ENCODE measurements at regions not wholly inside any gene's neighbourhood (a gene's known extent, or its start where the extent isn't known, plus 50 kb on each side); places are given as distances from the start of the nearest gene placed in this dataset.

DNA sequence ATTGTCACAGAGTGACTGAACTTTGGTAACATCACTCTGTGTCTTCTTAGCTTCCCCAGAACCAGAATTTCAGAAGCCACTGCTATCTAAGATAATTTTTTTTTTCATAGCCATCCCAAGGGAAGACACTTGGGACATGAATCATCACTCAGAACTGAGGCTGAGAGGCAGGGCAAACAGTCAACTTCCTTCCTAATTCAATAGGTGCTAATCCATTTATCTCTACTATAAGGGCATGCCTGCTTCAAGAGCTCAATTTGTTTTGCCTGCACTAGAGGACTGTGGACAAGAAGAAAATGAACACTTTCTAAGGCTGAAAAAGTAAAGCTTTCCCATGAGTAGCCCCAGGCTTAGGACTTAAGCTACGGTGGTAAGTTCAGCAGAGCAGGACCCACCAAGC is 56.7 kb upstream of the MYRIP start:
- TF ChIP-seq, protein P1, sequence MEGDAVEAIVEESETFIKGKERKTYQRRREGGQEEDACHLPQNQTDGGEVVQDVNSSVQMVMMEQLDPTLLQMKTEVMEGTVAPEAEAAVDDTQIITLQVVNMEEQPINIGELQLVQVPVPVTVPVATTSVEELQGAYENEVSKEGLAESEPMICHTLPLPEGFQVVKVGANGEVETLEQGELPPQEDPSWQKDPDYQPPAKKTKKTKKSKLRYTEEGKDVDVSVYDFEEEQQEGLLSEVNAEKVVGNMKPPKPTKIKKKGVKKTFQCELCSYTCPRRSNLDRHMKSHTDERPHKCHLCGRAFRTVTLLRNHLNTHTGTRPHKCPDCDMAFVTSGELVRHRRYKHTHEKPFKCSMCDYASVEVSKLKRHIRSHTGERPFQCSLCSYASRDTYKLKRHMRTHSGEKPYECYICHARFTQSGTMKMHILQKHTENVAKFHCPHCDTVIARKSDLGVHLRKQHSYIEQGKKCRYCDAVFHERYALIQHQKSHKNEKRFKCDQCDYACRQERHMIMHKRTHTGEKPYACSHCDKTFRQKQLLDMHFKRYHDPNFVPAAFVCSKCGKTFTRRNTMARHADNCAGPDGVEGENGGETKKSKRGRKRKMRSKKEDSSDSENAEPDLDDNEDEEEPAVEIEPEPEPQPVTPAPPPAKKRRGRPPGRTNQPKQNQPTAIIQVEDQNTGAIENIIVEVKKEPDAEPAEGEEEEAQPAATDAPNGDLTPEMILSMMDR (IDR thresholded peaks at IDR 0.05 in 8 of 11, conservative IDR thresholded peaks at IDR 0.05 in 3 of 11): no peak
- TF ChIP-seq POLR2A (IDR thresholded peaks at IDR 0.05): no peak
- no peak for TF ChIP-seq POLR2AphosphoS5 (IDR thresholded peaks at IDR 0.05)

Data from spleen (tissue), 7 donors.